ENCODE measurements at regions not wholly inside any gene's neighbourhood (a gene's known extent, or its start where the extent isn't known, plus 50 kb on each side); places are given as distances from the start of the nearest gene placed in this dataset.

GRCh38 chr13:85379991-85380390 lies 419.2 kb downstream of the SLITRK6 start:
- no peak overlapping the region for H3K27ac ChIP-seq (ENCODE audit: low read depth, low read length)
- POLR2A ChIA-PET = no interaction called here
- H3K9ac ChIP-seq (ENCODE audit: low read length) = no peak overlapping the region
- no peaks in the 10 kb centered on the region for H3K9me3 ChIP-seq (ENCODE audit: control insufficient read depth in 1 of 2, insufficient read depth in 1 of 2, low read depth in 1 of 2, low read length in 2 of 2)
- BruUV-seq (replicated peaks) = no TSS peak
- H3K9me2 ChIP-seq (ENCODE audit: insufficient read depth) = no peaks in the 10 kb centered on the region
- RAD21 ChIA-PET (ENCODE audit: low non-redundant PET in 1 of 2, low total read pairs in 2 of 2, uncharacterized antibody in 2 of 2, unreplicated experiment in 2 of 2) = no interaction called here
- H4K20me1 ChIP-seq (ENCODE audit: insufficient read depth) = no peaks in the 10 kb centered on the region
- ATAC-seq (no peak), DNase-seq (ENCODE audit: low read depth, low spot score) (no peak)
- H3K4me1 ChIP-seq (ENCODE audit: control insufficient read depth in 1 of 2, insufficient read depth in 2 of 2, low read length in 2 of 2) = no peaks in the 10 kb centered on the region
- H2AFZ ChIP-seq (ENCODE audit: low read depth, low read length, poor library complexity, severe bottlenecking) = no peak overlapping the region
- no peaks in the 10 kb centered on the region for H3K27me3 ChIP-seq (ENCODE audit: insufficient read depth, low read length)
- H3K4me2 ChIP-seq (ENCODE audit: low read length) = no peak overlapping the region
- TF ChIP-seq ZNF274 (IDR thresholded peaks at IDR 0.05; ENCODE audit: low read depth, low read length) (no peak), EZH2 (IDR thresholded peaks at IDR 0.05) (no peak), ZFX (IDR thresholded peaks at IDR 0.05) (no peak), YY1 (IDR thresholded peaks at IDR 0.05; ENCODE audit: extremely low read depth, insufficient replicate concordance, low read depth, low read length) (no peak), ATF3 (IDR thresholded peaks at IDR 0.05) (no peak), MAX (IDR thresholded peaks at IDR 0.05) (no peak), REST (IDR thresholded peaks at IDR 0.05; ENCODE audit: low read depth) (no peak), SIN3A (IDR thresholded peaks at IDR 0.05; ENCODE audit: low read depth) (no peak)
- CTCF ChIA-PET = no interaction called here
- no peaks in the 10 kb centered on the region for H3K36me3 ChIP-seq (ENCODE audit: control insufficient read depth in 1 of 2, insufficient read depth in 2 of 2, low read length in 2 of 2)
- intact Hi-C loops (cut with micrococcal nuclease) = no loop called here
- H3K79me2 ChIP-seq (ENCODE audit: insufficient read depth, low read length) = no peaks in the 10 kb centered on the region
- no peak overlapping the region for H3K4me3 ChIP-seq (replicated peaks in 1 of 2; ENCODE audit: low read depth in 1 of 2, low read length in 2 of 2)

Measured in HCT116 (cell line).